ENCODE measurements at regions not wholly inside any gene's neighbourhood (a gene's known extent, or its start where the extent isn't known, plus 50 kb on each side); places are given as distances from the start of the nearest gene placed in this dataset.

GRCh38 chrX:68895778-68896177, 67.0 kb downstream of the EFNB1 start:
- no peak for DNase-seq (ENCODE audit: low read depth)
- Histone ChIP-seq H3K36me3 (ENCODE audit: control insufficient read depth, insufficient read depth, low read length) (no peaks in the 10 kb centered on the region), H3K4me3 (ENCODE audit: low read depth, low read length) (no peak overlapping the region), H3K27me3 (ENCODE audit: control insufficient read depth, insufficient read depth, low read length) (no peaks in the 10 kb centered on the region)
- no peak for TF ChIP-seq CTCF (IDR thresholded peaks at IDR 0.05; ENCODE audit: insufficient read depth, low read length, poor library complexity, severe bottlenecking)

- Histone ChIP-seq H3K27me3 (ENCODE audit: control insufficient read depth, insufficient read depth, low read length) (no peaks in the 10 kb centered on the region), H3K4me3 (ENCODE audit: low read depth, low read length) (no peak overlapping the region), H3K36me3 (ENCODE audit: control insufficient read depth, insufficient read depth, low read length) (no peaks in the 10 kb centered on the region)
- TF ChIP-seq CTCF (IDR thresholded peaks at IDR 0.05; ENCODE audit: insufficient read depth, low read length, poor library complexity, severe bottlenecking): no peak
- peak; percentile 53 for DNase-seq (ENCODE audit: low read depth)
Observed at GRCh38 chrX:68895341-68895755, 66.5 kb downstream of the EFNB1 start.

- no peak for TF ChIP-seq CTCF (IDR thresholded peaks at IDR 0.05; ENCODE audit: insufficient read depth, low read length, poor library complexity, severe bottlenecking)
- H3K4me3 ChIP-seq (ENCODE audit: low read depth, low read length): no peak overlapping the region
- H3K36me3 ChIP-seq (ENCODE audit: control insufficient read depth, insufficient read depth, low read length): no peaks in the 10 kb centered on the region
- no peak for DNase-seq (ENCODE audit: low read depth)
- no peaks in the 10 kb centered on the region for H3K27me3 ChIP-seq (ENCODE audit: control insufficient read depth, insufficient read depth, low read length)
Observed at GRCh38 chrX:68894513-68895340, 65.9 kb downstream of the EFNB1 start.

- DNase-seq (ENCODE audit: low read depth): no peak
- H3K4me3 ChIP-seq (ENCODE audit: low read depth, low read length): no peak overlapping the region
- no peaks in the 10 kb centered on the region for H3K27me3 ChIP-seq (ENCODE audit: control insufficient read depth, insufficient read depth, low read length)
- TF ChIP-seq CTCF (IDR thresholded peaks at IDR 0.05; ENCODE audit: insufficient read depth, low read length, poor library complexity, severe bottlenecking): no peak
- no peaks in the 10 kb centered on the region for H3K36me3 ChIP-seq (ENCODE audit: control insufficient read depth, insufficient read depth, low read length)
Observed at GRCh38 chrX:68894142-68894512, 65.3 kb downstream of the EFNB1 start.

- H3K36me3 ChIP-seq (ENCODE audit: control insufficient read depth, insufficient read depth, low read length): no peaks in the 10 kb centered on the region
- H3K27me3 ChIP-seq (ENCODE audit: control insufficient read depth, insufficient read depth, low read length): no peaks in the 10 kb centered on the region
- no peak for TF ChIP-seq CTCF (IDR thresholded peaks at IDR 0.05; ENCODE audit: insufficient read depth, low read length, poor library complexity, severe bottlenecking)
- no peak for DNase-seq (ENCODE audit: low read depth)
- H3K4me3 ChIP-seq (ENCODE audit: low read depth, low read length): no peak overlapping the region
Observed at GRCh38 chrX:68892651-68893050, 63.8 kb downstream of the EFNB1 start.

GRCh38 chrX:68892134-68892533, 63.3 kb downstream of the EFNB1 start:
- DNase-seq (ENCODE audit: low read depth): no peak
- no peak for TF ChIP-seq CTCF (IDR thresholded peaks at IDR 0.05; ENCODE audit: insufficient read depth, low read length, poor library complexity, severe bottlenecking)
- no peaks in the 10 kb centered on the region for H3K27me3 ChIP-seq (ENCODE audit: control insufficient read depth, insufficient read depth, low read length)
- H3K4me3 ChIP-seq (ENCODE audit: low read depth, low read length): no peak overlapping the region
- H3K36me3 ChIP-seq (ENCODE audit: control insufficient read depth, insufficient read depth, low read length): no peaks in the 10 kb centered on the region
